SK-N-SH (cell line): ENCODE measurements at regions not wholly inside any gene's neighbourhood (a gene's known extent, or its start where the extent isn't known, plus 50 kb on each side); places are given as distances from the start of the nearest gene placed in this dataset.

Experiments
- CTCF ChIP-seq: fragments of 200-600 bp; sonication (generic); IDR thresholded peaks from 2 replicates; pipeline ENCODE4 v1.6.1; 2017; ENCODE audit warnings: antibody characterized with exemption, mild to moderate bottlenecking, moderate library complexity
- EP300 ChIP-seq, 2 experiments: IDR thresholded peaks; 2 replicates each; pipeline versions ENCODE4 v1.4.0 to v1.6.1; 2012; ENCODE audit warnings: borderline replicate concordance in 1 of 2, low read depth in 1 of 2, low read length in 1 of 2
- FOXM1 ChIP-seq: IDR thresholded peaks from 2 replicates; pipeline ENCODE4 v1.4.0; 2012; ENCODE audit warnings: low read depth, mild to moderate bottlenecking
- MAX ChIP-seq: IDR thresholded peaks from 2 replicates; pipeline ENCODE4 v1.4.0; 2012; ENCODE audit warnings: low read depth
- MEF2A ChIP-seq: IDR thresholded peaks from 2 replicates; pipeline ENCODE4 v1.4.0; 2012; ENCODE audit warnings: low read depth, borderline replicate concordance
- MXI1 ChIP-seq: IDR thresholded peaks from 2 replicates; pipeline ENCODE4 v1.6.1; 2012; ENCODE audit warnings: mild to moderate bottlenecking, low read depth, low read length, improper control_type of control experiment
- RAD21 ChIP-seq: IDR thresholded peaks from 2 replicates; pipeline ENCODE4 v1.6.1; 2012; ENCODE audit warnings: mild to moderate bottlenecking, low read length
- RCOR1 ChIP-seq: fragments of 150-350 bp; IDR thresholded peaks from 2 replicates; pipeline ENCODE4 v1.6.1; 2017; ENCODE audit warnings: antibody characterized with exemption, low read length
- SIN3A ChIP-seq: IDR thresholded peaks from 2 replicates; pipeline ENCODE4 v1.6.1; 2012; ENCODE audit warnings: low read depth, mild to moderate bottlenecking, low read length, moderate library complexity, borderline replicate concordance
- SMC3 ChIP-seq: IDR thresholded peaks from 2 replicates; pipeline ENCODE4 v1.6.1; 2012; ENCODE audit warnings: low read depth, low read length, improper control_type of control experiment
- TEAD4 ChIP-seq: IDR thresholded peaks from 2 replicates; pipeline ENCODE4 v1.4.0; 2012; ENCODE audit warnings: mild to moderate bottlenecking, borderline replicate concordance; ENCODE audit not compliant: insufficient read depth

GRCh38 chr18:27865431-27865830 lies 311.5 kb downstream of the CDH2 start:
- TF ChIP-seq SMC3 (no peak), CTCF (no peak), MEF2A (no peak), RAD21 (no peak), RCOR1 (no peak), TEAD4 (no peak), FOXM1 (no peak), MAX (no peak), SIN3A (no peak), EP300 (IDR thresholded peaks at IDR 0.05; ENCODE audit: borderline replicate concordance in 1 of 2, low read depth in 1 of 2, low read length in 1 of 2) (no peak), MXI1 (no peak)
